ENCODE measurements at regions not wholly inside any gene's neighbourhood (a gene's known extent, or its start where the extent isn't known, plus 50 kb on each side); places are given as distances from the start of the nearest gene placed in this dataset.

DNA sequence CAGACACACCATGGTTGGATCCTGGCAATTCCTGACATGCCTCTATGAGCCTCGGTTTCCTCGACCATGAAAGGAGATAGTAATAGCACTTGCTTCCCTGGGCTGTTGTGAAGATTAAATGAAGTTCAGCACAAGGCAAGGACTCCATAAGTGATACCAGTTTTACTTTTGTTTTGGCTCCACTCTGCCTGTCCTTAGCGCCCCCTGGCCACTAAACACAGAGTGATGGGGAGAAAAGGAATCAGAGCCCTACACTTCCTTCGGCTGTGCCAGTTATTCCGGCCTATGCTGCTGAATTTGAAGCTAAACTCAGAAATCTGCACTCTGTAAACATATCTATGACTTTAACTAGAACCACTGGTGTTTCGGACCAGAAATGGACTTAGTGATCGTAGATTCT is 173.8 kb downstream of the C12orf75 start:
- TF ChIP-seq REST (IDR thresholded peaks at IDR 0.05; ENCODE audit: low read depth) (no peak), FOXM1 (IDR thresholded peaks at IDR 0.05; ENCODE audit: borderline replicate concordance, low read depth) (no peak), CEBPB (IDR thresholded peaks at IDR 0.05) (no peak), TEAD4 (IDR thresholded peaks at IDR 0.05) (no peak), TAF1 (IDR thresholded peaks at IDR 0.05; ENCODE audit: low read depth) (no peak), CREB1 (IDR thresholded peaks at IDR 0.05; ENCODE audit: low read depth) (no peak), MAX (IDR thresholded peaks at IDR 0.05) (no peak), ZBTB7A (IDR thresholded peaks at IDR 0.05; ENCODE audit: low read depth) (no peak), EP300 (IDR thresholded peaks at IDR 0.05; ENCODE audit: borderline replicate concordance) (no peak), RAD21 (IDR thresholded peaks at IDR 0.05; ENCODE audit: low read depth) (peak; percentile 18; the same call in 1 of the 2 replicates), YY1 (IDR thresholded peaks at IDR 0.05; ENCODE audit: low read depth) (no peak), EGR1 (IDR thresholded peaks at IDR 0.05) (no peak), NFIC (IDR thresholded peaks at IDR 0.05) (no peak)
- TF ChIP-seq, protein P1, sequence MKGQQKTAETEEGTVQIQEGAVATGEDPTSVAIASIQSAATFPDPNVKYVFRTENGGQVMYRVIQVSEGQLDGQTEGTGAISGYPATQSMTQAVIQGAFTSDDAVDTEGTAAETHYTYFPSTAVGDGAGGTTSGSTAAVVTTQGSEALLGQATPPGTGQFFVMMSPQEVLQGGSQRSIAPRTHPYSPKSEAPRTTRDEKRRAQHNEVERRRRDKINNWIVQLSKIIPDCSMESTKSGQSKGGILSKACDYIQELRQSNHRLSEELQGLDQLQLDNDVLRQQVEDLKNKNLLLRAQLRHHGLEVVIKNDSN (IDR thresholded peaks at IDR 0.05) = no peak
